Nephron (organoid): ENCODE measurements at regions not wholly inside any gene's neighbourhood (a gene's known extent, or its start where the extent isn't known, plus 50 kb on each side); places are given as distances from the start of the nearest gene placed in this dataset.

ENCODE experiments used
- H3K27ac Mint-ChIP-seq, 3 experiments: 2 replicates each; pipeline ENCODE4 v1.8.0; 2020; ENCODE audit warnings: mixed read lengths in 3 of 3, mild to moderate bottlenecking in 2 of 3, moderate library complexity in 1 of 3
- H3K27me3 Mint-ChIP-seq: 2 replicates; pipeline ENCODE4 v1.8.0; 2021; ENCODE audit warnings: low read depth, mild to moderate bottlenecking, moderate library complexity, mixed read lengths
- H3K36me3 Mint-ChIP-seq: 2 replicates; pipeline ENCODE4 v1.8.0; 2020; ENCODE audit warnings: low read depth, mixed read lengths
- H3K4me1 Mint-ChIP-seq: 2 replicates; pipeline ENCODE4 v1.8.0; 2020; ENCODE audit warnings: mixed read lengths
- H3K4me3 Mint-ChIP-seq, 3 experiments: 2 replicates each; pipeline ENCODE4 v1.8.0; 2020; ENCODE audit warnings: mild to moderate bottlenecking in 3 of 3, mixed read lengths in 3 of 3, moderate library complexity in 2 of 3
- H3K9me3 Mint-ChIP-seq: 2 replicates; pipeline ENCODE4 v1.8.0; 2020; ENCODE audit warnings: mixed read lengths
- CTCF ChIP-seq, 3 experiments: fragments of 200-600 bp; sonication (generic); IDR thresholded peaks; one replicate each; pipeline ENCODE4 v1.5.0; 2021; ENCODE audit warnings: antibody characterized with exemption in 3 of 3; ENCODE audit not compliant: unreplicated experiment in 3 of 3

GRCh38 chr15:96002890-96003859 lies 327.3 kb upstream of the NR2F2 start:
- H3K27me3 Mint-ChIP-seq: no peaks in the 10 kb centered on the region
- no peak overlapping the region for H3K4me3 Mint-ChIP-seq
- H3K36me3 Mint-ChIP-seq: no peaks in the 10 kb centered on the region
- H3K27ac Mint-ChIP-seq: no peak overlapping the region
- H3K4me1 Mint-ChIP-seq: no peaks in the 10 kb centered on the region
- TF ChIP-seq CTCF (IDR thresholded peaks at IDR 0.05; ENCODE audit: unreplicated experiment in 3 of 3): no peak
- no peaks in the 10 kb centered on the region for H3K9me3 Mint-ChIP-seq

DNA sequence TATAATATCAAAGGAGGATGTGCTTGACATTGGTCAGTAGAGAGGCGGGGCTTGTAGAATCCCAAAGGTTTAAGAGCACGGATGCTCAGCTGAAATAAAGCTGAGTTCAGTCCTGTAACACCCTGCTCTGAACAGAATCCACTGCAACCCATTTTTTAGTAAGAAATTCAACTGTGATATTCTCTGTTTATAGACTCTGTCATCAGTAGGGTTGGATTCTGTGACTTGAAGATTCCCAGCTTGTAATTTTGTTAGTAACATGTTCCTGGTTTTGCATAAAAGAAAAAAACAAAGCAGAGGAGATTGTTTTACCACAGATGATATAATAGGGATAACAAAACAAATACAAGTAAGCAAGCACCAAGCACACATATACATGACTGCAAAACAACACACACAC lies 324.6 kb upstream of the NR2F2 start:
- Mint-ChIP-seq H3K4me3 (no peak overlapping the region), H3K27ac (peak overlapping the region in 1 of 3 experiments; percentile 25), H3K9me3 (no peaks in the 10 kb centered on the region), H3K36me3 (no peaks in the 10 kb centered on the region), H3K4me1 (peaks cover 2% of the 10 kb centered on the region), H3K27me3 (no peaks in the 10 kb centered on the region)
- no peak for TF ChIP-seq CTCF (IDR thresholded peaks at IDR 0.05; ENCODE audit: unreplicated experiment in 3 of 3)

DNA sequence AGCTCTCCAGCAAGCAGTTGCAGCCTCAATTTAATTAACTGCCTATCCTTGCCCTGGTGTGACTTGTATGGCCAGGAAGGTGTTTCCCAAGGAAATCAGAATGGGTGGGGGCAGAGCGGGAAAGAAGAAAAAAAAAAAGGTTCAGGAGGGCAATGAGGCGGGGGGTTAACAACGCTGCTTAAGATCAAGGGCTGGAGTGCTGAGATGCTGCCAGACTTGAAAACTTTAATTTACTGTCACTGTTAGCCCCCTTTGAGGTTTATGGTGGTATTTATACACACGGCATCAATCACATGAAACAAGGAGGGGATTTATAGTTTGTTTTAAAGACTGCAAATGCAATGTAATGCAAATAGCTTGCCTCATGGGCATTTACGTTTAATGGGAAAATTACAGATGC lies 319.4 kb upstream of the NR2F2 start:
- Mint-ChIP-seq H3K27me3 (peaks cover 4% of the 10 kb centered on the region), H3K36me3 (no peaks in the 10 kb centered on the region), H3K4me1 (peaks cover 4% of the 10 kb centered on the region), H3K9me3 (no peaks in the 10 kb centered on the region), H3K27ac (peak overlapping the region in 2 of 3 experiments; percentile 56 to 82), H3K4me3 (peak overlapping the region in 1 of 3 experiments; percentile 18)
- no peak for TF ChIP-seq CTCF (IDR thresholded peaks at IDR 0.05; ENCODE audit: unreplicated experiment in 3 of 3)

GRCh38 chr15:96014939-96015338 lies 315.6 kb upstream of the NR2F2 start:
- Mint-ChIP-seq H3K36me3 (no peaks in the 10 kb centered on the region), H3K4me3 (no peak overlapping the region), H3K27ac (no peak overlapping the region), H3K27me3 (peaks cover 4% of the 10 kb centered on the region), H3K4me1 (peaks cover 4% of the 10 kb centered on the region), H3K9me3 (no peaks in the 10 kb centered on the region)
- TF ChIP-seq CTCF (IDR thresholded peaks at IDR 0.05; ENCODE audit: unreplicated experiment in 3 of 3): no peak

DNA sequence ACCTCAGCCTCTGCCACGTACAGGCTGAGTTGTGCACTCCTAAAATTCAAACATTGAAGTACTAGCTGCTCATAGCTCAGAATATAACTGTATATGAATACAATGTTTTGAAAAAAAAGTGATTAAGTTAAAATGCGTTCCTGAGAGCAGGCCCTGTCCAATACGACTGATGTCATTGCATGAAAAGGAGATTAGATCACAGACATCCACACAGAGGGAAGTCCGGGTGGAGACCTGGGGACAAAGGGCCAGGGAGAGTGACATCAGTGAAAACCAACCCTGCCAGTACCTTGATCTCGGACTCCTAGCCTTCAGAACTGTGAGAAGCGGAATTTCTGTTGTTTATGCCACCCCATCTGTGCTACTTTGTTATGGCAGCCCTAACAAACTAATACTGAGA lies 311.4 kb upstream of the NR2F2 start:
- Mint-ChIP-seq H3K36me3 (no peaks in the 10 kb centered on the region), H3K27ac (no peak overlapping the region), H3K4me3 (no peak overlapping the region), H3K27me3 (no peaks in the 10 kb centered on the region), H3K9me3 (peaks cover 3% of the 10 kb centered on the region), H3K4me1 (peaks cover 9% of the 10 kb centered on the region)
- no peak for TF ChIP-seq CTCF (IDR thresholded peaks at IDR 0.05; ENCODE audit: unreplicated experiment in 3 of 3)

DNA sequence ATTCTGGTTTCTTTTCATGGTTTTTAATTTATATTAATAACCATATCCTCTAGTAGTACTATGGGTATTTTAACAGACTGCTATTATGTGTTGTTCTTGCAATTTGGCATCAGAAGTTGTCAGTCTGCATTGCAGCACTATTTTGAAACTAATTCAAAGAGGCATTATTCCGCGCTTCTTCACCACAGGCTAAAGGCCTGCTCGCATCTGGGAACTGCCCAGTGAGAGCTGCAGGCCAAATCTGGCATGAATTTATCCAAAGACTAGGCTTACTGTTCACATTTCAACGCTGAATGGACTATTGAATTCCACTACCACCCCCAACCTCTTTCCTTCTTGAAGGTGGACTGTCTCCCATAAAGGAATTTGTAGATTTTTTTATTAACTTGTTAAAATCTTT lies 310.4 kb upstream of the NR2F2 start:
- Mint-ChIP-seq H3K9me3 (peaks cover 3% of the 10 kb centered on the region), H3K36me3 (no peaks in the 10 kb centered on the region), H3K27ac (peak overlapping the region in 1 of 3 experiments; percentile 45), H3K4me1 (peaks cover 9% of the 10 kb centered on the region), H3K27me3 (no peaks in the 10 kb centered on the region), H3K4me3 (no peak overlapping the region)
- no peak for TF ChIP-seq CTCF (IDR thresholded peaks at IDR 0.05; ENCODE audit: unreplicated experiment in 3 of 3)
